IMR-90 (cell line): ENCODE measurements at regions not wholly inside any gene's neighbourhood (a gene's known extent, or its start where the extent isn't known, plus 50 kb on each side); places are given as distances from the start of the nearest gene placed in this dataset.

Source experiments
- ATAC-seq: fragments of 200-7000 bp; cut with Tn5 transposase; 2 replicates; pipeline ENCODE4 v1.9.1; 2020; ENCODE audit warnings: low read depth, mild to moderate bottlenecking, moderate library complexity
- BruUV-seq: library from RNA; stranded (reverse); fragments of 400-500 nt; replicated peaks from 2 replicates; lab custom pipeline; 2021; lab: Mats Ljungman, UMichigan
- CTCF ChIA-PET: fragments of 300-600 bp; formaldehyde crosslinking; extraction: SDS; loops from one replicate; lab custom pipeline; 2021; ENCODE audit warnings: antibody characterized with exemption; lab: Yijun Ruan, JAX
- POLR2A ChIA-PET: fragments of 300-600 bp; sonication (Branson Sonifier 250); formaldehyde crosslinking; loops from one replicate; lab custom pipeline; 2022; ENCODE audit warnings: antibody characterized with exemption; ENCODE audit not compliant: unreplicated experiment; lab: Charles Lee
- DNase-seq: peaks from one replicate; pipeline ENCODE4 v3.0.0; 2013
- H2AFZ ChIP-seq: replicated peaks from 2 replicates; pipeline ENCODE3; 2013; ENCODE audit warnings: low read length, mild to moderate bottlenecking; ENCODE audit not compliant: poor library complexity
- H2AK5ac ChIP-seq: 2 replicates; pipeline ENCODE4 v1.6.1; 2013; ENCODE audit warnings: low read depth, low read length, inconsistent platforms
- H2AK9ac ChIP-seq: replicated peaks from 2 replicates; pipeline ENCODE3; 2013; ENCODE audit warnings: mild to moderate bottlenecking, low read depth, low read length, moderate library complexity; ENCODE audit not compliant: poor library complexity
- H2BK120ac ChIP-seq: 2 replicates; pipeline ENCODE4 v1.6.1; 2013; ENCODE audit warnings: low read depth, low read length, inconsistent platforms
- H2BK15ac ChIP-seq: 3 replicates; pipeline ENCODE4 v1.6.1; 2013; ENCODE audit warnings: low read depth, low read length, inconsistent platforms
- H2BK20ac ChIP-seq: 2 replicates; pipeline ENCODE4 v1.6.1; 2013; ENCODE audit warnings: low read depth, mild to moderate bottlenecking, inconsistent platforms, low read length, moderate library complexity
- H2BK5ac ChIP-seq: 2 replicates; pipeline ENCODE4 v1.6.1; 2013; ENCODE audit warnings: mild to moderate bottlenecking, low read depth, low read length, inconsistent platforms; ENCODE audit not compliant: poor library complexity, severe bottlenecking
- H3K14ac ChIP-seq: replicated peaks from 2 replicates; pipeline ENCODE4 v1.6.1; 2013; ENCODE audit warnings: low read depth, low read length, inconsistent platforms
- H3K18ac ChIP-seq: 2 replicates; pipeline ENCODE4 v1.6.1; 2013; ENCODE audit warnings: low read depth, low read length, control low read depth
- H3K23ac ChIP-seq: 2 replicates; pipeline ENCODE4 v1.6.1; 2013; ENCODE audit warnings: low read depth, low read length, inconsistent platforms
- H3K27ac ChIP-seq: 2 replicates; pipeline ENCODE4 v1.5.1; 2013; ENCODE audit warnings: mild to moderate bottlenecking, control low read depth, low read length; ENCODE audit not compliant: insufficient read depth
- H3K27me3 ChIP-seq: 2 replicates; pipeline ENCODE4 v1.6.1; 2013; ENCODE audit warnings: low read length; ENCODE audit not compliant: control insufficient read depth, insufficient read depth
- H3K36me3 ChIP-seq: 2 replicates; pipeline ENCODE4 v1.6.1; 2013; ENCODE audit warnings: low read length, mixed read lengths; ENCODE audit not compliant: control insufficient read depth, insufficient read depth
- H3K4ac ChIP-seq: 2 replicates; pipeline ENCODE4 v1.6.1; 2013; ENCODE audit warnings: low read depth, low read length, inconsistent platforms
- H3K4me1 ChIP-seq: 2 replicates; pipeline ENCODE4 v1.6.1; 2013; ENCODE audit warnings: low read length, mixed read lengths; ENCODE audit not compliant: control insufficient read depth, insufficient read depth
- H3K4me2 ChIP-seq: 2 replicates; pipeline ENCODE4 v1.6.1; 2013; ENCODE audit warnings: low read depth, mild to moderate bottlenecking, control low read depth, low read length, moderate library complexity
- H3K4me3 ChIP-seq: 2 replicates; pipeline ENCODE4 v1.5.1; 2013; ENCODE audit warnings: low read depth, mild to moderate bottlenecking, control low read depth, low read length, moderate library complexity; ENCODE audit not compliant: insufficient read depth
- H3K56ac ChIP-seq: 2 replicates; pipeline ENCODE4 v1.6.1; 2013; ENCODE audit warnings: low read length, inconsistent platforms; ENCODE audit not compliant: insufficient read depth; ENCODE audit errors: extremely low read depth
- H3K79me1 ChIP-seq, 2 experiments: 2 replicates each; pipeline ENCODE4 v1.6.1; 2013; ENCODE audit warnings: low read length in 2 of 2, inconsistent platforms in 1 of 2, low read depth in 1 of 2
- H3K9ac ChIP-seq: 2 replicates; pipeline ENCODE4 v1.6.1; 2013; ENCODE audit warnings: low read depth, low read length, control low read depth
- H3K9me1 ChIP-seq: 2 replicates; pipeline ENCODE4 v1.6.1; 2013; ENCODE audit warnings: low read length, inconsistent platforms; ENCODE audit not compliant: insufficient read depth
- H3K9me3 ChIP-seq: 2 replicates; pipeline ENCODE4 v1.6.1; 2013; ENCODE audit warnings: low read length; ENCODE audit not compliant: control insufficient read depth, insufficient read depth
- H4K20me1 ChIP-seq: 2 replicates; pipeline ENCODE4 v1.6.1; 2013; ENCODE audit warnings: low read length, inconsistent platforms; ENCODE audit not compliant: insufficient read depth
- H4K5ac ChIP-seq: 2 replicates; pipeline ENCODE4 v1.6.1; 2013; ENCODE audit warnings: mild to moderate bottlenecking, low read depth, low read length, control low read depth
- H4K8ac ChIP-seq, 2 experiments: 2 replicates each; pipeline ENCODE4 v1.6.1; 2013; ENCODE audit warnings: low read depth in 2 of 2, low read length in 2 of 2, control low read depth in 1 of 2, inconsistent platforms in 1 of 2
- H4K91ac ChIP-seq: 2 replicates; pipeline ENCODE4 v1.6.1; 2013; ENCODE audit warnings: low read depth, low read length, inconsistent platforms; ENCODE audit not compliant: insufficient read depth
- NFE2L2 ChIP-seq: fragments of 150-350 bp; IDR thresholded peaks from 2 replicates; pipeline ENCODE4 v1.6.1; 2016; ENCODE audit warnings: low read depth, mild to moderate bottlenecking, low read length
- POLR2A ChIP-seq: IDR thresholded peaks from 2 replicates; pipeline ENCODE4 v1.6.1; 2012; ENCODE audit warnings: mild to moderate bottlenecking, low read depth, low read length
- WGBS, 2 experiments: methylation state at CpG; one replicate each; pipeline versions ENCODE4 v1.1.5 to v1.1.7; 2013; ENCODE audit warnings: missing lambda C conversion rate in 2 of 2; ENCODE audit not compliant: insufficient read length in 1 of 2; ENCODE audit errors: extremely low coverage in 2 of 2; 5-methylcytosine and 5-hydroxymethylcytosine counted together
- dilution Hi-C: fragments of 300-500 bp; cut with HindIII; formaldehyde crosslinking; loops from one replicate; pipeline ENCODE4 v1.14.3; 2018; ENCODE audit warnings: low sequenced_read_pairs; ENCODE audit not compliant: unreplicated experiment
- in situ Hi-C: fragments of 300-500 bp; cut with MboI; formaldehyde crosslinking; loops from 3 replicates; pipeline ENCODE4 v1.14.3; 2019; ENCODE audit warnings: low sequenced_read_pairs, inconsistent platforms, mixed read lengths
- intact Hi-C: fragments of 100-400 bp; cut with micrococcal nuclease; formaldehyde crosslinking; loops from 2 replicates; pipeline ENCODE4 v1.10.0; 2022
- TF ChIP-seq, protein P1 (sequence below): fragments of 150-350 bp; IDR thresholded peaks from 2 replicates; pipeline ENCODE4 v1.6.1; 2016; ENCODE audit warnings: low read depth, mild to moderate bottlenecking, low read length, moderate library complexity, borderline replicate concordance
- TF ChIP-seq, protein P2 (sequence below): fragments of 150-350 bp; IDR thresholded peaks from 2 replicates; pipeline ENCODE4 v1.6.1; 2017; ENCODE audit warnings: mild to moderate bottlenecking, antibody characterized with exemption, low read length, low read depth
- TF ChIP-seq, protein P3 (sequence below): conservative IDR thresholded peaks from 2 replicates; pipeline ENCODE4 v1.5.1; 2012; ENCODE audit warnings: mild to moderate bottlenecking, low read depth, low read length, improper control_type of control experiment

DNA sequence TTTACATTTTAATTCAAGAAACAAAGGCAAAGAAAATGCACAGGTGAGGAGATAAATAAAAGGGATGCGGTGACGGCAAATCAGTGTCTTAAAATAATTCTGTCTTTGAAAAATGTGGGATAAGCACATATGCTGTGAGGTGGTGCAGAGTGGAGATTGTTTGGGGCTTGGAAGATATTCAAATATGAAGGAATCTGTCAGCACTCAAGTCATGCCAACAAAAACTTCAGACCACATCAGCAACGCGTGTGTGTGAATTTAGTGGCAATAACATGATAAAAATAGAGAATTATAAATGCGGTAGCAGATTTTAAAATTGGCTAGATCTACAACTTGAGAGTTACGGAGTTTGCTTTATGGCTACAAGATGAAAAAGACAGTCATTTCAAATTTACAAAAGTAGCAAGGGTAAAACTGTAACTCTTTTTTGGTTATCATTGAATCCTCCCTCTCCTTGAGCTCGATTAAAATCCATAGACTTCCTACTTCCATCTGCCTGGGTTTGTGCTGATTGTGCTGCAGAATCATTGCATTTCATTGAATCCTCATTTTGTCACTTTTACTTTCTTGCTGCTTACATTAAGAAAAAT is 71.5 kb upstream of the VCX2 start:
- no peak for DNase-seq
- dilution Hi-C loops = no loop called here
- ChIA-PET POLR2A (no interaction called here), CTCF (no interaction called here)
- H4K20me1 ChIP-seq = no peaks in the 10 kb centered on the region
- in situ Hi-C loops = no loop called here
- H3K27me3 ChIP-seq = no peaks in the 10 kb centered on the region
- H2BK15ac ChIP-seq = no peak overlapping the region
- no peak overlapping the region for H4K8ac ChIP-seq
- H2BK5ac ChIP-seq = no peak overlapping the region
- H3K9me3 ChIP-seq = peaks cover 8% of the 10 kb centered on the region
- no peak overlapping the region for H3K56ac ChIP-seq
- H4K5ac ChIP-seq = no peak overlapping the region
- H4K91ac ChIP-seq = no peak overlapping the region
- H3K36me3 ChIP-seq = no peaks in the 10 kb centered on the region
- no peaks in the 10 kb centered on the region for H3K9me1 ChIP-seq
- no peak overlapping the region for H3K4me2 ChIP-seq
- no peak overlapping the region for H2BK120ac ChIP-seq
- intact Hi-C loops = no loop called here
- TF ChIP-seq, protein P1, sequence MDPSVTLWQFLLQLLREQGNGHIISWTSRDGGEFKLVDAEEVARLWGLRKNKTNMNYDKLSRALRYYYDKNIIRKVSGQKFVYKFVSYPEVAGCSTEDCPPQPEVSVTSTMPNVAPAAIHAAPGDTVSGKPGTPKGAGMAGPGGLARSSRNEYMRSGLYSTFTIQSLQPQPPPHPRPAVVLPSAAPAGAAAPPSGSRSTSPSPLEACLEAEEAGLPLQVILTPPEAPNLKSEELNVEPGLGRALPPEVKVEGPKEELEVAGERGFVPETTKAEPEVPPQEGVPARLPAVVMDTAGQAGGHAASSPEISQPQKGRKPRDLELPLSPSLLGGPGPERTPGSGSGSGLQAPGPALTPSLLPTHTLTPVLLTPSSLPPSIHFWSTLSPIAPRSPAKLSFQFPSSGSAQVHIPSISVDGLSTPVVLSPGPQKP = no peak
- TF ChIP-seq POLR2A (no peak), NFE2L2 (no peak)
- TF ChIP-seq, protein P2, sequence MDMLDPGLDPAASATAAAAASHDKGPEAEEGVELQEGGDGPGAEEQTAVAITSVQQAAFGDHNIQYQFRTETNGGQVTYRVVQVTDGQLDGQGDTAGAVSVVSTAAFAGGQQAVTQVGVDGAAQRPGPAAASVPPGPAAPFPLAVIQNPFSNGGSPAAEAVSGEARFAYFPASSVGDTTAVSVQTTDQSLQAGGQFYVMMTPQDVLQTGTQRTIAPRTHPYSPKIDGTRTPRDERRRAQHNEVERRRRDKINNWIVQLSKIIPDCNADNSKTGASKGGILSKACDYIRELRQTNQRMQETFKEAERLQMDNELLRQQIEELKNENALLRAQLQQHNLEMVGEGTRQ = no peak
- TF ChIP-seq, protein P3, sequence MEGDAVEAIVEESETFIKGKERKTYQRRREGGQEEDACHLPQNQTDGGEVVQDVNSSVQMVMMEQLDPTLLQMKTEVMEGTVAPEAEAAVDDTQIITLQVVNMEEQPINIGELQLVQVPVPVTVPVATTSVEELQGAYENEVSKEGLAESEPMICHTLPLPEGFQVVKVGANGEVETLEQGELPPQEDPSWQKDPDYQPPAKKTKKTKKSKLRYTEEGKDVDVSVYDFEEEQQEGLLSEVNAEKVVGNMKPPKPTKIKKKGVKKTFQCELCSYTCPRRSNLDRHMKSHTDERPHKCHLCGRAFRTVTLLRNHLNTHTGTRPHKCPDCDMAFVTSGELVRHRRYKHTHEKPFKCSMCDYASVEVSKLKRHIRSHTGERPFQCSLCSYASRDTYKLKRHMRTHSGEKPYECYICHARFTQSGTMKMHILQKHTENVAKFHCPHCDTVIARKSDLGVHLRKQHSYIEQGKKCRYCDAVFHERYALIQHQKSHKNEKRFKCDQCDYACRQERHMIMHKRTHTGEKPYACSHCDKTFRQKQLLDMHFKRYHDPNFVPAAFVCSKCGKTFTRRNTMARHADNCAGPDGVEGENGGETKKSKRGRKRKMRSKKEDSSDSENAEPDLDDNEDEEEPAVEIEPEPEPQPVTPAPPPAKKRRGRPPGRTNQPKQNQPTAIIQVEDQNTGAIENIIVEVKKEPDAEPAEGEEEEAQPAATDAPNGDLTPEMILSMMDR = no peak
- no peak overlapping the region for H3K4ac ChIP-seq
- no peak overlapping the region for H3K14ac ChIP-seq
- no peak overlapping the region for H2AK5ac ChIP-seq
- H3K18ac ChIP-seq = no peak overlapping the region
- BruUV-seq = no TSS peak
- no CpG with 5 or more reads among the region's 7 CpGs for WGBS, 2 experiments
- no peak overlapping the region for H3K4me3 ChIP-seq
- no peak overlapping the region for H2AK9ac ChIP-seq
- no peak overlapping the region for H3K9ac ChIP-seq
- no peak overlapping the region for H2BK20ac ChIP-seq
- no peak overlapping the region for H2AFZ ChIP-seq
- H3K79me1 ChIP-seq = no peaks in the 10 kb centered on the region
- no peak for ATAC-seq
- H3K4me1 ChIP-seq = no peaks in the 10 kb centered on the region
- no peak overlapping the region for H3K27ac ChIP-seq
- no peak overlapping the region for H3K23ac ChIP-seq
